Suprapubic skin (tissue), 4 donors: ENCODE measurements at regions not wholly inside any gene's neighbourhood (a gene's known extent, or its start where the extent isn't known, plus 50 kb on each side); places are given as distances from the start of the nearest gene placed in this dataset.

ENCODE experiments used
- DNase-seq, 2 donors: peaks; one replicate each; pipeline ENCODE4 v3.0.0-alpha.2; 2019; ENCODE audit warnings: low spot score in 2 of 2
- H3K27ac ChIP-seq: fragments of 200-600 bp; sonication (generic); one replicate; pipeline ENCODE4 v1.5.1; 2019
- H3K27me3 ChIP-seq: fragments of 200-600 bp; sonication (generic); one replicate; pipeline ENCODE4 v1.5.1; 2019
- H3K36me3 ChIP-seq: fragments of 200-600 bp; sonication (generic); one replicate; pipeline ENCODE4 v1.5.1; 2019
- H3K4me1 ChIP-seq: fragments of 200-600 bp; sonication (generic); one replicate; pipeline ENCODE4 v1.5.1; 2019
- H3K4me3 ChIP-seq: fragments of 200-600 bp; sonication (generic); one replicate; pipeline ENCODE4 v1.5.1; 2019; ENCODE audit warnings: mild to moderate bottlenecking
- H3K9me3 ChIP-seq: fragments of 200-600 bp; sonication (generic); one replicate; pipeline ENCODE4 v1.5.1; 2019
- EP300 ChIP-seq: sonication (generic); formaldehyde crosslinking; IDR thresholded peaks from one replicate; pipeline ENCODE4 v1.6.1; 2017; ENCODE audit warnings: antibody characterized with exemption
- POLR2A ChIP-seq, 2 donors: fragments of 450-650 bp; IDR thresholded peaks; one replicate each; pipeline ENCODE4 v1.6.1; 2017; ENCODE audit warnings: antibody characterized with exemption in 2 of 2, mild to moderate bottlenecking in 2 of 2, moderate library complexity in 2 of 2
- POLR2AphosphoS5 ChIP-seq, 3 donors: sonication (generic); formaldehyde crosslinking; IDR thresholded peaks; one replicate each; pipeline ENCODE4 v1.6.1; 2017; ENCODE audit warnings: antibody characterized with exemption in 3 of 3
- WGBS: methylation state at CpG from one replicate; pipeline ENCODE4 v1.1.5; 2018; 5-methylcytosine and 5-hydroxymethylcytosine counted together
- TF ChIP-seq, protein P1 (sequence below), 2 donors: fragments of 200-600 bp in 1 of 2; fragments of 450-650 bp in 1 of 2; sonication (generic) in 1 of 2; IDR thresholded peaks; one replicate each; pipeline ENCODE4 v1.5.1; 2016 to 2019; ENCODE audit warnings: antibody characterized with exemption in 2 of 2, mild to moderate bottlenecking in 1 of 2, moderate library complexity in 1 of 2

DNA sequence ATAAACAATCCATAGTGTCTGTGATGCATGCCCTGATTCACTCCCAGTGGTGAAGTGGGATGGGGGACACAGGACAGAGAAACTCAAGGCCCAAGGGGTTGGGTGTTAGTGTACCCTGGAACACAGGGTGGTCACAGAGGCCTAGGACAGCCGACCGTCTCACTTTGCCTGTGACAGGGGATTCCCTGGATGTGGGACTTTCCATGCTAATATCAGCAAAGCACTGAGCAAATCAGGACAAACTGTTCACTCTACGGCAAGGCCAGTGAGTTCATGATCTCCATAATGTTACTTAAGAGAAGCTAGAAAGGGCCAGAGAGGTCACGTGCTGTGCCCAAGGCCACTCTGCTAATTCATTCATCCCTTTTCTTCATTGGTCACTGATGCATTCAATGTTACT is 158.7 kb upstream of the RBPJ start:
- Histone ChIP-seq H3K4me1 (no peaks in the 10 kb centered on the region), H3K4me3 (no peak overlapping the region), H3K27ac (peak overlapping the region; percentile 2), H3K36me3 (no peaks in the 10 kb centered on the region), H3K27me3 (no peaks in the 10 kb centered on the region), H3K9me3 (no peaks in the 10 kb centered on the region)
- 88% methylated on average over 4 of the region's 4 CpGs for WGBS
- TF ChIP-seq EP300 (no peak), POLR2AphosphoS5 (IDR thresholded peaks at IDR 0.05) (no peak), POLR2A (IDR thresholded peaks at IDR 0.05) (no peak)
- TF ChIP-seq, protein P1, sequence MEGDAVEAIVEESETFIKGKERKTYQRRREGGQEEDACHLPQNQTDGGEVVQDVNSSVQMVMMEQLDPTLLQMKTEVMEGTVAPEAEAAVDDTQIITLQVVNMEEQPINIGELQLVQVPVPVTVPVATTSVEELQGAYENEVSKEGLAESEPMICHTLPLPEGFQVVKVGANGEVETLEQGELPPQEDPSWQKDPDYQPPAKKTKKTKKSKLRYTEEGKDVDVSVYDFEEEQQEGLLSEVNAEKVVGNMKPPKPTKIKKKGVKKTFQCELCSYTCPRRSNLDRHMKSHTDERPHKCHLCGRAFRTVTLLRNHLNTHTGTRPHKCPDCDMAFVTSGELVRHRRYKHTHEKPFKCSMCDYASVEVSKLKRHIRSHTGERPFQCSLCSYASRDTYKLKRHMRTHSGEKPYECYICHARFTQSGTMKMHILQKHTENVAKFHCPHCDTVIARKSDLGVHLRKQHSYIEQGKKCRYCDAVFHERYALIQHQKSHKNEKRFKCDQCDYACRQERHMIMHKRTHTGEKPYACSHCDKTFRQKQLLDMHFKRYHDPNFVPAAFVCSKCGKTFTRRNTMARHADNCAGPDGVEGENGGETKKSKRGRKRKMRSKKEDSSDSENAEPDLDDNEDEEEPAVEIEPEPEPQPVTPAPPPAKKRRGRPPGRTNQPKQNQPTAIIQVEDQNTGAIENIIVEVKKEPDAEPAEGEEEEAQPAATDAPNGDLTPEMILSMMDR (IDR thresholded peaks at IDR 0.05), result no peak
- no peak for DNase-seq

- Histone ChIP-seq H3K4me3 (peak overlapping the region; percentile 5), H3K36me3 (no peaks in the 10 kb centered on the region), H3K27me3 (no peaks in the 10 kb centered on the region), H3K9me3 (no peaks in the 10 kb centered on the region), H3K27ac (no peak overlapping the region), H3K4me1 (no peaks in the 10 kb centered on the region)
- WGBS, result 85% methylated on average over 9 of the region's 9 CpGs
- DNase-seq, result no peak
- TF ChIP-seq POLR2AphosphoS5 (IDR thresholded peaks at IDR 0.05) (no peak), POLR2A (IDR thresholded peaks at IDR 0.05) (no peak), EP300 (no peak)
- TF ChIP-seq, protein P1 (IDR thresholded peaks at IDR 0.05), result no peak
Observed at GRCh38 chr4:26163425-26164362, 157.1 kb upstream of the RBPJ start.

- no peak for DNase-seq
- H3K27ac ChIP-seq, result no peak overlapping the region
- H3K27me3 ChIP-seq, result no peaks in the 10 kb centered on the region
- no peaks in the 10 kb centered on the region for H3K9me3 ChIP-seq
- 94% methylated on average over 5 of the region's 5 CpGs for whole genome bisulfite sequencing
- H3K36me3 ChIP-seq, result no peaks in the 10 kb centered on the region
- TF ChIP-seq EP300 (no peak), POLR2A (IDR thresholded peaks at IDR 0.05) (no peak)
- H3K4me3 ChIP-seq, result no peak overlapping the region
- H3K4me1 ChIP-seq, result peaks cover 4% of the 10 kb centered on the region
Observed at GRCh38 chr4:26171501-26171900, 149.3 kb upstream of the RBPJ start.

DNA sequence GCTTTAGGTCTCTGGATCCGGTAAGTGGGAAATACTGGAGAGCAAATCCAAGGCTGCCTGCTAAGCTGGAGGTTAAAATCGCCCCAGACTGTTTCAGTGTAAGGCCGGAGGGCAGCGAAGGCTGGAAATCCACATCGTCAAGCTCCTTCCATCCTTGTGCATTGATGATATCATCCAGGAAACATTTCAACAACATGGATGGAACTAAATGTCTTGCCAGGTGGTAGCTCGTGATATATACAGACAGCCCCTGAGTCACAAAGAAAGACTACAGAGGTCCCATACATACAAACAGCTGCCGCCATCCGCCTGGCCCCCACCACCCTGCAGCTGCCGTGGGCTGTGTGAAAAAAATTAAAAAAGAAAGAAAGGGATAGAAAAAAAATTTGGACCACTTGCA is 148.9 kb upstream of the RBPJ start:
- Histone ChIP-seq H3K9me3 (no peaks in the 10 kb centered on the region), H3K4me3 (no peak overlapping the region), H3K36me3 (no peaks in the 10 kb centered on the region), H3K4me1 (peaks cover 8% of the 10 kb centered on the region), H3K27me3 (no peaks in the 10 kb centered on the region), H3K27ac (no peak overlapping the region)
- no peak for DNase-seq
- TF ChIP-seq, protein P1 (IDR thresholded peaks at IDR 0.05), result no peak
- TF ChIP-seq POLR2A (IDR thresholded peaks at IDR 0.05), result no peak
- 60% methylated on average over 9 of the region's 9 CpGs for WGBS

DNA sequence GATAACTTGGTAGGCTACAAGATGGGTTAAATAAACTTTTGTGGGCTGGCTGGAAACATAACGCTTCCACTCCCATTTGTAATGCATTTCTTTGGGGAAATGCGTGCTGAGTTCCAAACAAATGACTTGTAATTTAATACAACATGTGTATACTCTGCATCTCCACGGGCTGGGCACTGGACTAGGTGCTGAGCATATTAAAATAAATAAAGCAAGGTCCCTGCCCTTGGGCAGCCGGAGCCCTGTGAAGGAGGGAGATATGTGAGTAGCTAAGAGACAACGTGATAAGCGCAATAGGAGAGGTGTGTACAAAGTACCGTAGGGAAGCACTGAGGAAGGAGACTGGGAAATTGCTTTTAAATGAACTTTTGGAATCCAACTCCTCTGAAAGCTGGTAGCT is 147.2 kb upstream of the RBPJ start:
- no peaks in the 10 kb centered on the region for H3K36me3 ChIP-seq
- no peak overlapping the region for H3K27ac ChIP-seq
- H3K4me1 ChIP-seq, result peaks cover 9% of the 10 kb centered on the region
- H3K27me3 ChIP-seq, result no peaks in the 10 kb centered on the region
- TF ChIP-seq POLR2AphosphoS5 (IDR thresholded peaks at IDR 0.05) (no peak), EP300 (no peak), POLR2A (IDR thresholded peaks at IDR 0.05) (no peak)
- TF ChIP-seq, protein P1 (IDR thresholded peaks at IDR 0.05), result no peak
- WGBS, result 57% methylated on average over 7 of the region's 7 CpGs
- no peak overlapping the region for H3K4me3 ChIP-seq
- no peaks in the 10 kb centered on the region for H3K9me3 ChIP-seq
- no peak for DNase-seq
